ENCODE measurements at regions not wholly inside any gene's neighbourhood (a gene's known extent, or its start where the extent isn't known, plus 50 kb on each side); places are given as distances from the start of the nearest gene placed in this dataset. TPM values are rescaled to one million over a fixed set of nuclear protein-coding genes. Genes with fewer than 3 reads are reported as not detected.

- no peak for TF ChIP-seq EZH2phosphoT487 (IDR thresholded peaks at IDR 0.05; ENCODE audit: borderline replicate concordance, low read depth, low read length)
- TF ChIP-seq, protein P1, sequence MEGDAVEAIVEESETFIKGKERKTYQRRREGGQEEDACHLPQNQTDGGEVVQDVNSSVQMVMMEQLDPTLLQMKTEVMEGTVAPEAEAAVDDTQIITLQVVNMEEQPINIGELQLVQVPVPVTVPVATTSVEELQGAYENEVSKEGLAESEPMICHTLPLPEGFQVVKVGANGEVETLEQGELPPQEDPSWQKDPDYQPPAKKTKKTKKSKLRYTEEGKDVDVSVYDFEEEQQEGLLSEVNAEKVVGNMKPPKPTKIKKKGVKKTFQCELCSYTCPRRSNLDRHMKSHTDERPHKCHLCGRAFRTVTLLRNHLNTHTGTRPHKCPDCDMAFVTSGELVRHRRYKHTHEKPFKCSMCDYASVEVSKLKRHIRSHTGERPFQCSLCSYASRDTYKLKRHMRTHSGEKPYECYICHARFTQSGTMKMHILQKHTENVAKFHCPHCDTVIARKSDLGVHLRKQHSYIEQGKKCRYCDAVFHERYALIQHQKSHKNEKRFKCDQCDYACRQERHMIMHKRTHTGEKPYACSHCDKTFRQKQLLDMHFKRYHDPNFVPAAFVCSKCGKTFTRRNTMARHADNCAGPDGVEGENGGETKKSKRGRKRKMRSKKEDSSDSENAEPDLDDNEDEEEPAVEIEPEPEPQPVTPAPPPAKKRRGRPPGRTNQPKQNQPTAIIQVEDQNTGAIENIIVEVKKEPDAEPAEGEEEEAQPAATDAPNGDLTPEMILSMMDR (conservative IDR thresholded peaks at IDR 0.05; ENCODE audit: low read length): no peak
- DNase-seq (ENCODE audit: low spot score): no peak
- Histone ChIP-seq H3K9me3 (ENCODE audit: low read length) (no peaks in the 10 kb centered on the region), H3K36me3 (ENCODE audit: insufficient read depth, low read length) (no peaks in the 10 kb centered on the region), H3K9me2 (ENCODE audit: insufficient read depth, low read length) (no peaks in the 10 kb centered on the region), H2AFZ (ENCODE audit: low read length) (no peak overlapping the region), H3K4me1 (ENCODE audit: insufficient read depth, low read length, poor library complexity, severe bottlenecking) (no peaks in the 10 kb centered on the region), H4K20me1 (ENCODE audit: insufficient read depth, low read length) (no peaks in the 10 kb centered on the region), H3K4me3 (ENCODE audit: low read depth, low read length, poor library complexity, severe bottlenecking) (no peak overlapping the region), H3K79me2 (ENCODE audit: insufficient read depth, low read depth, low read length) (no peaks in the 10 kb centered on the region), H3K4me2 (ENCODE audit: low read length) (no peak overlapping the region), H3K27ac (ENCODE audit: low read depth, low read length, poor library complexity, severe bottlenecking) (no peak overlapping the region)
- CTCF ChIA-PET (ENCODE audit: unreplicated experiment): no interaction called here
- no TSS peak for BruUV-seq (replicated peaks)
- POLR2A ChIA-PET: no interaction called here
- intact Hi-C loops (cut with micrococcal nuclease; ENCODE audit: unreplicated experiment): no loop called here
Observed at GRCh38 chr6:99011151-99011550, 63.4 kb upstream of the FBXL4 start.

DNA sequence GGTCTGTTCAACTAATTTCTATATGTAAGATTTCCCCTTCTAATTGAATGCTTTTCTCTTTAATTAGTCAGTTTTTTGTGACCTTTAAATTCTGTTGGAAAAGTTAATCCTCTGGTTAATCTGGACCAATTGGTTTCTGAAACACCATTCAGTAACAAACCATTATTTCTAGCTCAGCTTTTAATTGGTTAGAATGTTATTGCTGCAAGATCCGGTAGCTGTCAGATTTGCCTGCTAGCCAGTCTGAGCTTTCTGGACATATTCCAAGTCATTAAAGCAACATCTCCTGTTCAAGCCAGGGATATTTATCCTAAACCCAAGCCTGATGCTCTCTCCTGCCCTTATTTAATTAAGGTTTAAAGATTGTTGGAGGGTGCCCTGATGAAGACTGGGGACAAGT lies 55.1 kb upstream of the FBXL4 start:
- H3K4me2 ChIP-seq (ENCODE audit: low read length): no peak overlapping the region
- CTCF ChIA-PET (ENCODE audit: unreplicated experiment): no interaction called here
- H2AFZ ChIP-seq (ENCODE audit: low read length): no peak overlapping the region
- no peak for DNase-seq (ENCODE audit: low spot score)
- H3K4me3 ChIP-seq (ENCODE audit: low read depth, low read length, poor library complexity, severe bottlenecking): no peak overlapping the region
- intact Hi-C loops (cut with micrococcal nuclease; ENCODE audit: unreplicated experiment): no loop called here
- no TSS peak for BruUV-seq (replicated peaks)
- no peaks in the 10 kb centered on the region for H3K9me2 ChIP-seq (ENCODE audit: insufficient read depth, low read length)
- POLR2A ChIA-PET: no interaction called here
- H4K20me1 ChIP-seq (ENCODE audit: insufficient read depth, low read length): no peaks in the 10 kb centered on the region
- TF ChIP-seq, protein P1 (conservative IDR thresholded peaks at IDR 0.05; ENCODE audit: low read length): no peak
- no peak for TF ChIP-seq EZH2phosphoT487 (IDR thresholded peaks at IDR 0.05; ENCODE audit: borderline replicate concordance, low read depth, low read length)
- H3K4me1 ChIP-seq (ENCODE audit: insufficient read depth, low read length, poor library complexity, severe bottlenecking): no peaks in the 10 kb centered on the region
- no peaks in the 10 kb centered on the region for H3K79me2 ChIP-seq (ENCODE audit: insufficient read depth, low read depth, low read length)
- no peak overlapping the region for H3K27ac ChIP-seq (ENCODE audit: low read depth, low read length, poor library complexity, severe bottlenecking)
- no peaks in the 10 kb centered on the region for H3K9me3 ChIP-seq (ENCODE audit: low read length)
- H3K36me3 ChIP-seq (ENCODE audit: insufficient read depth, low read length): no peaks in the 10 kb centered on the region

DNA sequence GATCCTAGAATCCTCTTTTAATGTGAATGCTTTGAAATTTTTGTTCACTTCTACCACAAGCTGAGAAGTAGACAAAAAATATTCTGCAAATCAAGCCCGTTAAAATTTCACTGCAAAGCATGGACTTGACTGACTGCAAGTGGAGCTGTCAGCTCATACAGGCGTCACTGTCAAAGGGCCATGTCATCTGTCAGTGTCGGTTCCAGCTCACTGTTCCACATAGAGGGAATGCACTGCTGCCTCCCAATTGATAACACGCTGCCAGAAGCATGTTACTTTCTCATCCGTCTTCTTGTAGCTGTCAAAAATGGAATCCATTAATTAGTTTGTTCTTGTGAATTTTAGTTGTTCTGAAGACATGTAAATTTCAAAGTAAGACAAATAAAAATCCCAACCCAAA lies 50.4 kb upstream of the FBXL4 start:
- no peak overlapping the region for H3K4me3 ChIP-seq (ENCODE audit: low read depth, low read length, poor library complexity, severe bottlenecking)
- no TSS peak for BruUV-seq (replicated peaks)
- POLR2A ChIA-PET: interaction anchor here (0.5 to 1.6 kb wide), 4 partner anchors 11 to 279 kb away, joined by 3 to 5 read pairs (median 3); no protein-coding TSS in a partner anchor
- H4K20me1 ChIP-seq (ENCODE audit: insufficient read depth, low read length): no peaks in the 10 kb centered on the region
- H3K9me3 ChIP-seq (ENCODE audit: low read length): no peaks in the 10 kb centered on the region
- TF ChIP-seq EZH2phosphoT487 (IDR thresholded peaks at IDR 0.05; ENCODE audit: borderline replicate concordance, low read depth, low read length): no peak
- TF ChIP-seq, protein P1 (conservative IDR thresholded peaks at IDR 0.05; ENCODE audit: low read length): no peak
- CTCF ChIA-PET (ENCODE audit: unreplicated experiment): no interaction called here
- DNase-seq (ENCODE audit: low spot score): no peak
- no peaks in the 10 kb centered on the region for H3K4me1 ChIP-seq (ENCODE audit: insufficient read depth, low read length, poor library complexity, severe bottlenecking)
- no peaks in the 10 kb centered on the region for H3K36me3 ChIP-seq (ENCODE audit: insufficient read depth, low read length)
- no peak overlapping the region for H3K27ac ChIP-seq (ENCODE audit: low read depth, low read length, poor library complexity, severe bottlenecking)
- no peak overlapping the region for H2AFZ ChIP-seq (ENCODE audit: low read length)
- intact Hi-C loops (cut with micrococcal nuclease; ENCODE audit: unreplicated experiment): no loop called here
- H3K4me2 ChIP-seq (ENCODE audit: low read length): no peak overlapping the region
- peaks cover 4% of the 10 kb centered on the region; the same call in 1 of the 2 replicates for H3K9me2 ChIP-seq (ENCODE audit: insufficient read depth, low read length)
- H3K79me2 ChIP-seq (ENCODE audit: insufficient read depth, low read depth, low read length): no peaks in the 10 kb centered on the region

Small RNA genes lying in the stretch of these regions (microRNA-seq; reads per million reads assigned to microRNA genes)
- not detected for gene MIR548AI (ENCODE audit: borderline replicate concordance)

Small RNA genes lying in the stretch of these regions (small RNA-seq; reads per million reads assigned to genes)
- gene MIR548AI: not detected
